GM23338 (cell line): ENCODE measurements at regions not wholly inside any gene's neighbourhood (a gene's known extent, or its start where the extent isn't known, plus 50 kb on each side); places are given as distances from the start of the nearest gene placed in this dataset.

Source experiments
- ATAC-seq: fragments of 200-7000 bp; cut with Tn5 transposase; 3 replicates; pipeline ENCODE4 v1.9.1; 2020
- DNase-seq: peaks from one replicate; pipeline ENCODE4 v3.0.0-alpha.2; 2015; ENCODE audit warnings: low spot score
- H2AFZ ChIP-seq: fragments of 200-600 bp; sonication (generic); 2 replicates; pipeline ENCODE4 v1.8.0; 2016; ENCODE audit warnings: antibody characterized with exemption, mild to moderate bottlenecking, moderate library complexity
- H3F3A ChIP-seq: fragments of 200-600 bp; sonication (generic); replicated peaks from 2 replicates; pipeline ENCODE4 v1.8.0; 2017; ENCODE audit warnings: antibody characterized with exemption, mixed run types, low read depth
- H3K27ac ChIP-seq: fragments of 200-600 bp; sonication (generic); 2 replicates; pipeline ENCODE4 v1.6.1; 2016; ENCODE audit warnings: low read depth
- H3K27me3 ChIP-seq: fragments of 200-600 bp; sonication (generic); 2 replicates; pipeline ENCODE4 v1.8.0; 2016; ENCODE audit warnings: mild to moderate bottlenecking, mixed run types, moderate library complexity; ENCODE audit not compliant: insufficient read depth
- H3K36me3 ChIP-seq: fragments of 200-600 bp; sonication (generic); 2 replicates; pipeline ENCODE4 v1.8.0; 2016; ENCODE audit warnings: mild to moderate bottlenecking; ENCODE audit not compliant: insufficient read depth
- H3K4me1 ChIP-seq: fragments of 200-600 bp; sonication (generic); 2 replicates; pipeline ENCODE4 v1.8.0; 2016; ENCODE audit warnings: mild to moderate bottlenecking, moderate library complexity; ENCODE audit not compliant: insufficient read depth
- H3K4me2 ChIP-seq: fragments of 200-600 bp; sonication (generic); 2 replicates; pipeline ENCODE4 v1.7.1; 2017; ENCODE audit warnings: mixed run types
- H3K4me3 ChIP-seq: fragments of 200-600 bp; sonication (generic); 2 replicates; pipeline ENCODE4 v1.6.1; 2016; ENCODE audit warnings: mixed run types
- H3K79me2 ChIP-seq: fragments of 200-600 bp; sonication (generic); replicated peaks from 2 replicates; pipeline ENCODE4 v1.8.0; 2017; ENCODE audit warnings: mild to moderate bottlenecking; ENCODE audit not compliant: insufficient read depth
- H3K9me2 ChIP-seq: fragments of 200-600 bp; sonication (generic); 2 replicates; pipeline ENCODE4 v1.8.0; 2017; ENCODE audit not compliant: insufficient read depth
- H4K20me1 ChIP-seq: fragments of 200-600 bp; sonication (generic); replicated peaks from 2 replicates; pipeline ENCODE4 v1.8.0; 2017; ENCODE audit warnings: mild to moderate bottlenecking; ENCODE audit not compliant: insufficient read depth
- H3K27ac Mint-ChIP-seq: 2 replicates; pipeline ENCODE4 v1.8.0; 2020; ENCODE audit warnings: inconsistent platforms, mild to moderate bottlenecking, moderate library complexity, mixed read lengths
- H3K27me3 Mint-ChIP-seq: 3 replicates; pipeline ENCODE4 v1.8.0; 2022; ENCODE audit warnings: low read depth, mild to moderate bottlenecking, moderate library complexity, mixed read lengths, inconsistent platforms; ENCODE audit not compliant: insufficient read depth, poor library complexity
- H3K36me3 Mint-ChIP-seq: 3 replicates; pipeline ENCODE4 v1.8.0; 2021; ENCODE audit warnings: low read depth, mild to moderate bottlenecking, inconsistent platforms, moderate library complexity, mixed read lengths
- H3K4me1 Mint-ChIP-seq: 3 replicates; pipeline ENCODE4 v1.8.0; 2020; ENCODE audit warnings: mild to moderate bottlenecking, inconsistent platforms, mixed read lengths
- H3K4me3 Mint-ChIP-seq: 3 replicates; pipeline ENCODE4 v1.8.0; 2021; ENCODE audit warnings: moderate library complexity, mild to moderate bottlenecking, inconsistent platforms, mixed read lengths
- H3K9me3 Mint-ChIP-seq: 3 replicates; pipeline ENCODE4 v1.8.0; 2020; ENCODE audit warnings: moderate library complexity, mild to moderate bottlenecking, inconsistent platforms, mixed read lengths
- CREB1 ChIP-seq: fragments of 250-450 bp; sonication (Bioruptor Pico); IDR thresholded peaks from 2 replicates; pipeline ENCODE4 v1.5.0; 2020; ENCODE audit warnings: low read depth, mild to moderate bottlenecking, moderate library complexity
- ETS1 ChIP-seq: IDR thresholded peaks from 2 replicates; pipeline ENCODE4 v1.6.1; 2016; ENCODE audit warnings: antibody characterized with exemption
- EZH2 ChIP-seq: fragments of 200-600 bp; sonication (generic); IDR thresholded peaks from one replicate; pipeline ENCODE4 v1.8.0; 2017; ENCODE audit warnings: antibody characterized with exemption, mild to moderate bottlenecking, low read depth; ENCODE audit not compliant: unreplicated experiment
- EZH2phosphoT487 ChIP-seq: fragments of 200-600 bp; sonication (generic); IDR thresholded peaks from one replicate; pipeline ENCODE4 v1.8.1; 2018; ENCODE audit warnings: antibody characterized with exemption; ENCODE audit not compliant: unreplicated experiment
- JUNB ChIP-seq: IDR thresholded peaks from one replicate; pipeline ENCODE4 v1.6.1; 2016; ENCODE audit warnings: antibody characterized with exemption; ENCODE audit not compliant: unreplicated experiment
- NANOG ChIP-seq: IDR thresholded peaks from 2 replicates; pipeline ENCODE4 v1.6.1; 2016; ENCODE audit warnings: antibody characterized with exemption, borderline replicate concordance
- POLR2AphosphoS5 ChIP-seq: IDR thresholded peaks from 2 replicates; pipeline ENCODE4 v1.6.1; 2016; ENCODE audit warnings: antibody characterized with exemption, low read depth
- STAT1 ChIP-seq: IDR thresholded peaks from one replicate; pipeline ENCODE4 v1.6.1; 2016; ENCODE audit warnings: antibody characterized with exemption; ENCODE audit not compliant: unreplicated experiment
- ZNF114 ChIP-seq: fragments of 250-450 bp; sonication (Bioruptor Pico); IDR thresholded peaks from 2 replicates; pipeline ENCODE4 v1.5.0; 2020; ENCODE audit warnings: mild to moderate bottlenecking, moderate library complexity
- ZNF331 ChIP-seq: fragments of 250-450 bp; sonication (Bioruptor Pico); IDR thresholded peaks from 2 replicates; pipeline ENCODE4 v1.5.0; 2020; ENCODE audit warnings: low read depth, mild to moderate bottlenecking, moderate library complexity
- TF ChIP-seq, protein P1 (sequence below): fragments of 250-450 bp; sonication (Bioruptor Pico); IDR thresholded peaks from 2 replicates; pipeline ENCODE4 v1.5.0; 2020; ENCODE audit warnings: mild to moderate bottlenecking, moderate library complexity
- TF ChIP-seq, protein P2 (sequence below), 2 experiments: fragments of 200-600 bp in 1 of 2; sonication (generic) in 1 of 2; conservative IDR thresholded peaks; 2 replicates each; pipeline versions ENCODE4 v1.5.1 to v1.6.1; 2016 to 2017; ENCODE audit warnings: antibody characterized with exemption in 2 of 2, low read depth in 2 of 2, mild to moderate bottlenecking in 2 of 2, moderate library complexity in 1 of 2
- TF ChIP-seq, protein P3 (sequence below): IDR thresholded peaks from one replicate; pipeline ENCODE4 v1.6.1; 2018; ENCODE audit warnings: antibody characterized with exemption; ENCODE audit not compliant: unreplicated experiment

- Mint-ChIP-seq H3K27me3 (no peaks in the 10 kb centered on the region), H3K4me1 (peaks cover 19% of the 10 kb centered on the region), H3K36me3 (no peaks in the 10 kb centered on the region), H3K9me3 (no peaks in the 10 kb centered on the region; the same call in 2 of the 3 replicates), H3K4me3 (no peak overlapping the region), H3K27ac (no peak overlapping the region)
- Histone ChIP-seq H3K36me3 (no peaks in the 10 kb centered on the region), H3K4me2 (no peak overlapping the region), H3K27me3 (no peaks in the 10 kb centered on the region), H3F3A (no peaks in the 10 kb centered on the region), H3K9me2 (no peaks in the 10 kb centered on the region), H3K79me2 (no peaks in the 10 kb centered on the region), H4K20me1 (no peaks in the 10 kb centered on the region), H2AFZ (no peak overlapping the region), H3K4me3 (no peak overlapping the region), H3K27ac (no peak overlapping the region), H3K4me1 (peaks cover 22% of the 10 kb centered on the region)
- TF ChIP-seq EZH2phosphoT487 (no peak), EZH2 (no peak), ZNF114 (CRISPR knock-in tag) (no peak), ZNF331 (no peak), STAT1 (no peak), POLR2AphosphoS5 (no peak), ETS1 (no peak), JUNB (no peak), CREB1 (no peak), NANOG (no peak)
- TF ChIP-seq, protein P1, sequence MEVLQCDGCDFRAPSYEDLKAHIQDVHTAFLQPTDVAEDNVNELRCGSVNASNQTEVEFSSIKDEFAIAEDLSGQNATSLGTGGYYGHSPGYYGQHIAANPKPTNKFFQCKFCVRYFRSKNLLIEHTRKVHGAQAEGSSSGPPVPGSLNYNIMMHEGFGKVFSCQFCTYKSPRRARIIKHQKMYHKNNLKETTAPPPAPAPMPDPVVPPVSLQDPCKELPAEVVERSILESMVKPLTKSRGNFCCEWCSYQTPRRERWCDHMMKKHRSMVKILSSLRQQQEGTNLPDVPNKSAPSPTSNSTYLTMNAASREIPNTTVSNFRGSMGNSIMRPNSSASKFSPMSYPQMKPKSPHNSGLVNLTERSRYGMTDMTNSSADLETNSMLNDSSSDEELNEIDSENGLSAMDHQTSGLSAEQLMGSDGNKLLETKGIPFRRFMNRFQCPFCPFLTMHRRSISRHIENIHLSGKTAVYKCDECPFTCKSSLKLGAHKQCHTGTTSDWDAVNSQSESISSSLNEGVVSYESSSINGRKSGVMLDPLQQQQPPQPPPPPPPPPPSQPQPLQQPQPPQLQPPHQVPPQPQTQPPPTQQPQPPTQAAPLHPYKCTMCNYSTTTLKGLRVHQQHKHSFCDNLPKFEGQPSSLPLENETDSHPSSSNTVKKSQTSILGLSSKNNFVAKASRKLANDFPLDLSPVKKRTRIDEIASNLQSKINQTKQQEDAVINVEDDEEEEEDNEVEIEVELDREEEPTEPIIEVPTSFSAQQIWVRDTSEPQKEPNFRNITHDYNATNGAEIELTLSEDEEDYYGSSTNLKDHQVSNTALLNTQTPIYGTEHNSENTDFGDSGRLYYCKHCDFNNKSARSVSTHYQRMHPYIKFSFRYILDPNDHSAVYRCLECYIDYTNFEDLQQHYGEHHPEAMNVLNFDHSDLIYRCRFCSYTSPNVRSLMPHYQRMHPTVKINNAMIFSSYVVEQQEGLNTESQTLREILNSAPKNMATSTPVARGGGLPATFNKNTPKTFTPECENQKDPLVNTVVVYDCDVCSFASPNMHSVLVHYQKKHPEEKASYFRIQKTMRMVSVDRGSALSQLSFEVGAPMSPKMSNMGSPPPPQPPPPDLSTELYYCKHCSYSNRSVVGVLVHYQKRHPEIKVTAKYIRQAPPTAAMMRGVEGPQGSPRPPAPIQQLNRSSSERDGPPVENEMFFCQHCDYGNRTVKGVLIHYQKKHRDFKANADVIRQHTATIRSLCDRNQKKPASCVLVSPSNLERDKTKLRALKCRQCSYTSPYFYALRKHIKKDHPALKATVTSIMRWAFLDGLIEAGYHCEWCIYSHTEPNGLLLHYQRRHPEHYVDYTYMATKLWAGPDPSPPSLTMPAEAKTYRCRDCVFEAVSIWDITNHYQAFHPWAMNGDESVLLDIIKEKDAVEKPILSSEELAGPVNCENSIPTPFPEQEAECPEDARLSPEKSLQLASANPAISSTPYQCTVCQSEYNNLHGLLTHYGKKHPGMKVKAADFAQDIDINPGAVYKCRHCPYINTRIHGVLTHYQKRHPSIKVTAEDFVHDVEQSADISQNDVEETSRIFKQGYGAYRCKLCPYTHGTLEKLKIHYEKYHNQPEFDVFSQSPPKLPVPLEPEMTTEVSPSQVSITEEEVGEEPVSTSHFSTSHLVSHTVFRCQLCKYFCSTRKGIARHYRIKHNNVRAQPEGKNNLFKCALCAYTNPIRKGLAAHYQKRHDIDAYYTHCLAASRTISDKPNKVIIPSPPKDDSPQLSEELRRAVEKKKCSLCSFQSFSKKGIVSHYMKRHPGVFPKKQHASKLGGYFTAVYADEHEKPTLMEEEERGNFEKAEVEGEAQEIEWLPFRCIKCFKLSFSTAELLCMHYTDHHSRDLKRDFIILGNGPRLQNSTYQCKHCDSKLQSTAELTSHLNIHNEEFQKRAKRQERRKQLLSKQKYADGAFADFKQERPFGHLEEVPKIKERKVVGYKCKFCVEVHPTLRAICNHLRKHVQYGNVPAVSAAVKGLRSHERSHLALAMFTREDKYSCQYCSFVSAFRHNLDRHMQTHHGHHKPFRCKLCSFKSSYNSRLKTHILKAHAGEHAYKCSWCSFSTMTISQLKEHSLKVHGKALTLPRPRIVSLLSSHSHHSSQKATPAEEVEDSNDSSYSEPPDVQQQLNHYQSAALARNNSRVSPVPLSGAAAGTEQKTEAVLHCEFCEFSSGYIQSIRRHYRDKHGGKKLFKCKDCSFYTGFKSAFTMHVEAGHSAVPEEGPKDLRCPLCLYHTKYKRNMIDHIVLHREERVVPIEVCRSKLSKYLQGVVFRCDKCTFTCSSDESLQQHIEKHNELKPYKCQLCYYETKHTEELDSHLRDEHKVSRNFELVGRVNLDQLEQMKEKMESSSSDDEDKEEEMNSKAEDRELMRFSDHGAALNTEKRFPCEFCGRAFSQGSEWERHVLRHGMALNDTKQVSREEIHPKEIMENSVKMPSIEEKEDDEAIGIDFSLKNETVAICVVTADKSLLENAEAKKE (CRISPR knock-in tag), result no peak
- TF ChIP-seq, protein P2, sequence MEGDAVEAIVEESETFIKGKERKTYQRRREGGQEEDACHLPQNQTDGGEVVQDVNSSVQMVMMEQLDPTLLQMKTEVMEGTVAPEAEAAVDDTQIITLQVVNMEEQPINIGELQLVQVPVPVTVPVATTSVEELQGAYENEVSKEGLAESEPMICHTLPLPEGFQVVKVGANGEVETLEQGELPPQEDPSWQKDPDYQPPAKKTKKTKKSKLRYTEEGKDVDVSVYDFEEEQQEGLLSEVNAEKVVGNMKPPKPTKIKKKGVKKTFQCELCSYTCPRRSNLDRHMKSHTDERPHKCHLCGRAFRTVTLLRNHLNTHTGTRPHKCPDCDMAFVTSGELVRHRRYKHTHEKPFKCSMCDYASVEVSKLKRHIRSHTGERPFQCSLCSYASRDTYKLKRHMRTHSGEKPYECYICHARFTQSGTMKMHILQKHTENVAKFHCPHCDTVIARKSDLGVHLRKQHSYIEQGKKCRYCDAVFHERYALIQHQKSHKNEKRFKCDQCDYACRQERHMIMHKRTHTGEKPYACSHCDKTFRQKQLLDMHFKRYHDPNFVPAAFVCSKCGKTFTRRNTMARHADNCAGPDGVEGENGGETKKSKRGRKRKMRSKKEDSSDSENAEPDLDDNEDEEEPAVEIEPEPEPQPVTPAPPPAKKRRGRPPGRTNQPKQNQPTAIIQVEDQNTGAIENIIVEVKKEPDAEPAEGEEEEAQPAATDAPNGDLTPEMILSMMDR (conservative IDR thresholded peaks at IDR 0.05; ENCODE audit: low read depth in 2 of 2), result no peak
- TF ChIP-seq, protein P3, sequence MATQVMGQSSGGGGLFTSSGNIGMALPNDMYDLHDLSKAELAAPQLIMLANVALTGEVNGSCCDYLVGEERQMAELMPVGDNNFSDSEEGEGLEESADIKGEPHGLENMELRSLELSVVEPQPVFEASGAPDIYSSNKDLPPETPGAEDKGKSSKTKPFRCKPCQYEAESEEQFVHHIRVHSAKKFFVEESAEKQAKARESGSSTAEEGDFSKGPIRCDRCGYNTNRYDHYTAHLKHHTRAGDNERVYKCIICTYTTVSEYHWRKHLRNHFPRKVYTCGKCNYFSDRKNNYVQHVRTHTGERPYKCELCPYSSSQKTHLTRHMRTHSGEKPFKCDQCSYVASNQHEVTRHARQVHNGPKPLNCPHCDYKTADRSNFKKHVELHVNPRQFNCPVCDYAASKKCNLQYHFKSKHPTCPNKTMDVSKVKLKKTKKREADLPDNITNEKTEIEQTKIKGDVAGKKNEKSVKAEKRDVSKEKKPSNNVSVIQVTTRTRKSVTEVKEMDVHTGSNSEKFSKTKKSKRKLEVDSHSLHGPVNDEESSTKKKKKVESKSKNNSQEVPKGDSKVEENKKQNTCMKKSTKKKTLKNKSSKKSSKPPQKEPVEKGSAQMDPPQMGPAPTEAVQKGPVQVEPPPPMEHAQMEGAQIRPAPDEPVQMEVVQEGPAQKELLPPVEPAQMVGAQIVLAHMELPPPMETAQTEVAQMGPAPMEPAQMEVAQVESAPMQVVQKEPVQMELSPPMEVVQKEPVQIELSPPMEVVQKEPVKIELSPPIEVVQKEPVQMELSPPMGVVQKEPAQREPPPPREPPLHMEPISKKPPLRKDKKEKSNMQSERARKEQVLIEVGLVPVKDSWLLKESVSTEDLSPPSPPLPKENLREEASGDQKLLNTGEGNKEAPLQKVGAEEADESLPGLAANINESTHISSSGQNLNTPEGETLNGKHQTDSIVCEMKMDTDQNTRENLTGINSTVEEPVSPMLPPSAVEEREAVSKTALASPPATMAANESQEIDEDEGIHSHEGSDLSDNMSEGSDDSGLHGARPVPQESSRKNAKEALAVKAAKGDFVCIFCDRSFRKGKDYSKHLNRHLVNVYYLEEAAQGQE, result no peak
- no peak for ATAC-seq
- no peak for DNase-seq
Measured at GRCh38 chr18:60911504-60911903, 421.7 kb upstream of the CDH20 start.
